Thoracic aorta (tissue), 2 donors: ENCODE measurements at regions not wholly inside any gene's neighbourhood (a gene's known extent, or its start where the extent isn't known, plus 50 kb on each side); places are given as distances from the start of the nearest gene placed in this dataset.

ENCODE experiments used
- ATAC-seq: fragments of 150-250 bp; one replicate; pipeline ENCODE4 v1.8.0; 2017; ENCODE audit warnings: low read depth; ENCODE audit not compliant: insufficient number of reproducible peaks, low FRiP score
- DNase-seq: peaks from one replicate; pipeline ENCODE4 v3.0.0-alpha.2; 2020; ENCODE audit warnings: low spot score
- H3K27ac ChIP-seq, 2 donors: fragments of 200-600 bp; sonication (generic); 1 replicate in 1 of 2; 2 replicates in 1 of 2; pipeline ENCODE4 v1.5.1; 2016; ENCODE audit warnings: mild to moderate bottlenecking in 2 of 2, moderate library complexity in 2 of 2
- H3K27me3 ChIP-seq: fragments of 200-600 bp; sonication (generic); replicated peaks from 2 replicates; pipeline ENCODE4 v1.6.0; 2016; ENCODE audit warnings: mild to moderate bottlenecking; ENCODE audit not compliant: insufficient read depth
- H3K36me3 ChIP-seq: fragments of 200-600 bp; sonication (generic); one replicate; pipeline ENCODE4 v1.5.1; 2016
- H3K4me1 ChIP-seq, 2 donors: fragments of 200-600 bp; sonication (generic); 1 replicate in 1 of 2; 2 replicates in 1 of 2; pipeline versions ENCODE4 v1.5.1 to v1.6.0; 2016; ENCODE audit warnings: low read depth in 2 of 2, mild to moderate bottlenecking in 1 of 2; ENCODE audit not compliant: control insufficient read depth in 1 of 2
- H3K4me3 ChIP-seq: fragments of 200-600 bp; sonication (generic); 2 replicates; pipeline ENCODE4 v1.5.1; 2016; ENCODE audit warnings: mild to moderate bottlenecking
- H3K9me3 ChIP-seq: fragments of 200-600 bp; sonication (generic); 2 replicates; pipeline ENCODE4 v1.5.1; 2016
- TF ChIP-seq, protein P1 (sequence below): fragments of 200-600 bp; sonication (generic); IDR thresholded peaks from one replicate; pipeline ENCODE4 v1.5.1; 2019; ENCODE audit warnings: antibody characterized with exemption

DNA sequence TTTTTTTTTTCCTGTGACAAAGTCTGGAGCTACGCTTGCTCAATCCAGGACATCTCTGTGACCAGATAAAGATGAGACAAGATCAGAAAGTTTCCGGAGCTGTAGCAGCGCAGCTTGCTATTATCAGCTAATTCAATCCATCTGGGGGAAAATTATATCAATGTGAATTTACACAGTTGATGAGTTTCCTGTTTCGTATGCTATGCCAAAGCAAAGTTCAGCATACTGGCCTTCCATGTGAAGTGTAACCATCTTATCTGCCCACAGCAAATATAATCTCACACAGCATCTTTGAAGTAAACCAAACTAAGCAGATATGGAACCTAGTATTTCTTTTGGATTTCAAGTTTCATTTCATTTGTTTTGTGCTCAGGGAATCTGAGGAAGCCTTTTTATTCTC is 1767.7 kb downstream of the EFNA5 start:
- H3K4me3 ChIP-seq: no peak overlapping the region
- H3K9me3 ChIP-seq: no peaks in the 10 kb centered on the region
- no peaks in the 10 kb centered on the region for H3K27me3 ChIP-seq
- no peak overlapping the region for H3K27ac ChIP-seq
- H3K4me1 ChIP-seq: no peaks in the 10 kb centered on the region
- ATAC-seq (no peak), DNase-seq (no peak)
- H3K36me3 ChIP-seq: no peaks in the 10 kb centered on the region
- TF ChIP-seq, protein P1, sequence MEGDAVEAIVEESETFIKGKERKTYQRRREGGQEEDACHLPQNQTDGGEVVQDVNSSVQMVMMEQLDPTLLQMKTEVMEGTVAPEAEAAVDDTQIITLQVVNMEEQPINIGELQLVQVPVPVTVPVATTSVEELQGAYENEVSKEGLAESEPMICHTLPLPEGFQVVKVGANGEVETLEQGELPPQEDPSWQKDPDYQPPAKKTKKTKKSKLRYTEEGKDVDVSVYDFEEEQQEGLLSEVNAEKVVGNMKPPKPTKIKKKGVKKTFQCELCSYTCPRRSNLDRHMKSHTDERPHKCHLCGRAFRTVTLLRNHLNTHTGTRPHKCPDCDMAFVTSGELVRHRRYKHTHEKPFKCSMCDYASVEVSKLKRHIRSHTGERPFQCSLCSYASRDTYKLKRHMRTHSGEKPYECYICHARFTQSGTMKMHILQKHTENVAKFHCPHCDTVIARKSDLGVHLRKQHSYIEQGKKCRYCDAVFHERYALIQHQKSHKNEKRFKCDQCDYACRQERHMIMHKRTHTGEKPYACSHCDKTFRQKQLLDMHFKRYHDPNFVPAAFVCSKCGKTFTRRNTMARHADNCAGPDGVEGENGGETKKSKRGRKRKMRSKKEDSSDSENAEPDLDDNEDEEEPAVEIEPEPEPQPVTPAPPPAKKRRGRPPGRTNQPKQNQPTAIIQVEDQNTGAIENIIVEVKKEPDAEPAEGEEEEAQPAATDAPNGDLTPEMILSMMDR: no peak

DNA sequence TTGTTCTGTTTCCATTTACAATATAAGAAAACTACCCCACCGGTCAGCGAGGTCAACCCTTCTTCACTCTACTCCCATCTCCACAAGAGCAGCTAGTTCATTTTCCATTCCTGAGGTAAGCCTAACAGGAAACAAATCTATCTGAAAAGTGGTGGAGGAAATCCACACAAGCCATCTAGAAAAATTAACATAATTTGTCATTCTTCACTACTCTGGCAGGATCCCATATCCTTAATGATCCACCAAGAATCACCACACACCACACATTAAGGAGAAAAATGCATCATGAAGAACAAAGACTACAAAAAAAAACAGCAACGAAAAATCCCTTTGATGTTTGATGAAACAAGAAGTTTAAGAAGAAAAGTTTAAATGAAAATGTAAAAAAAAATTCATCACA is 1771.0 kb downstream of the EFNA5 start:
- DNase-seq: no peak
- Histone ChIP-seq H3K4me3 (no peak overlapping the region), H3K9me3 (no peaks in the 10 kb centered on the region), H3K27ac (no peak overlapping the region), H3K27me3 (no peaks in the 10 kb centered on the region), H3K36me3 (no peaks in the 10 kb centered on the region), H3K4me1 (no peaks in the 10 kb centered on the region)
- no peak for ATAC-seq
- TF ChIP-seq, protein P1: no peak

DNA sequence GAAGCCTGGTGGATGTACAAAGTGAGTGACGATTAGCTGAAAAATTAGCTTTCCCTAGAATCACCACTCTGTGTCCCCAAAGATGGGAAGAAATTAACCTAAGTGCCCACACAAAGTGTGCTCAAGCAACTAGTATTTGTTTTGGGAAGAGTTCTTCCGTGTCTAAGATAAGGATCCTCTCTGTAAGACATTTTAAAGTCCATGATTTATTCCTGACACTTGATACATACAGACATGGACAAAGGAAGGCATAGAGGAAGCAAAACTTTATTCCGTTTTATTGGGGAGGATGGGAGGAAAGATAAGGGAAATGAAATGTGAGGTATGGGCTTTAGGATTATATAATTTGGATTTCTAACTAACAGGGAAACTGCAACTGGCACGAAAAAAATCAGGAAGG is 1772.6 kb downstream of the EFNA5 start:
- ATAC-seq: no peak
- Histone ChIP-seq H3K4me3 (no peak overlapping the region), H3K27me3 (no peaks in the 10 kb centered on the region), H3K36me3 (no peaks in the 10 kb centered on the region), H3K4me1 (no peaks in the 10 kb centered on the region), H3K9me3 (no peaks in the 10 kb centered on the region), H3K27ac (no peak overlapping the region)
- no peak for DNase-seq
- TF ChIP-seq, protein P1: no peak

DNA sequence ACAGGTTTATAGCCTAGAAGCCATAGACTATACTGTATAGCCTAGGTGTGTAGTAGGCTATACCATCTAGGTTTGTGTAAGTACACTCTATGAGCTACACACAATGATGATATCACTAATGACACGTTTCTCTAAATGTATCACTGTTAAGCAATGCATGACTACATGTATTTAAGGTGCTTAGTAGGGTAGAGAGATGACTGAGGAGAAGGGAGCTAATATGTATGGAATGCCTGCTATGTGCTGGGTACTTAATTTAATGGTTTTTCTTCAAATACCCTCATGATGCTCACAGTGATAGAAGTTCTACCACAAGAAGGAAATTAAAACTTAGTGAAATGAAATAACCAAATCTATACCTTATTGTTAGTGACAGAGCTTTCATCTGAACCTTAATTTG is 1785.5 kb downstream of the EFNA5 start:
- no peaks in the 10 kb centered on the region for H3K36me3 ChIP-seq
- H3K4me3 ChIP-seq: no peak overlapping the region
- TF ChIP-seq, protein P1: no peak
- H3K27me3 ChIP-seq: no peaks in the 10 kb centered on the region
- ATAC-seq (no peak), DNase-seq (no peak)
- no peak overlapping the region for H3K27ac ChIP-seq
- no peaks in the 10 kb centered on the region for H3K4me1 ChIP-seq
- no peaks in the 10 kb centered on the region for H3K9me3 ChIP-seq

DNA sequence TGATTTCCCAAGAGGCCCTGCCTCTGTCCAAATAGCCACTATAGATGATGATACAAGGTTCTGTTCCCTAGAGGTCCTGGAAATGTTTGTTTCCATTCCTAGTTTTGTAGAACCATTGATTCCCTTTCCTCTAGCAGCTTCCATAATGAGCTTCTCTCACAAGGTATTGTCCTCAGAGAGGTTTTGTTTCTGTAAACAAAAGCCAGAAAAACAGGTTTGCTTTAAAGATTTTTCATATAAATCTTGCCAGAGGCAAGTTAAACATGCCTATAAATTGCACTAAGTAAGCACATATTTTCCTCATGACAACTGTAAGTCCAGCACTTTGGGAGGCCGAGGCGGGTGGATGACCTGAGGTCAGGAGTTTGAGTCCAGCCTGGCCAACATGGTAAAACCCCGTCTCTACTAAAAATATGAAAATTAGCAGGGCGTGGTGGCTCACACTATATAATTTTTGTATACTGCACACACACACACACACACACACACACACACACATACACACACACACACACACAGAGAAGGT is 1787.7 kb downstream of the EFNA5 start:
- no peaks in the 10 kb centered on the region for H3K9me3 ChIP-seq
- no peak overlapping the region for H3K4me3 ChIP-seq
- H3K4me1 ChIP-seq: no peaks in the 10 kb centered on the region
- DNase-seq: no peak
- H3K36me3 ChIP-seq: no peaks in the 10 kb centered on the region
- no peaks in the 10 kb centered on the region for H3K27me3 ChIP-seq
- TF ChIP-seq, protein P1: no peak
- ATAC-seq: no peak
- no peak overlapping the region for H3K27ac ChIP-seq
